ENCODE measurements at regions not wholly inside any gene's neighbourhood (a gene's known extent, or its start where the extent isn't known, plus 50 kb on each side); places are given as distances from the start of the nearest gene placed in this dataset.

- TF ChIP-seq CTCF (IDR thresholded peaks at IDR 0.05) (no peak), POLR2A (IDR thresholded peaks at IDR 0.05) (no peak)
Observed at GRCh38 chrX:13126775-13127174, 82.4 kb upstream of the FAM9C start.
